Endothelial cell of umbilical vein (primary cell): ENCODE measurements at regions not wholly inside any gene's neighbourhood (a gene's known extent, or its start where the extent isn't known, plus 50 kb on each side); places are given as distances from the start of the nearest gene placed in this dataset.

ENCODE experiments used
- POLR2AphosphoS5 ChIP-seq: IDR thresholded peaks from 2 replicates; pipeline ENCODE4 v1.6.1; 2012; ENCODE audit warnings: low read depth, mild to moderate bottlenecking, control low read depth, low read length, moderate library complexity; ENCODE audit not compliant: insufficient read depth
- TF ChIP-seq, protein P1 (sequence below), 2 donors: IDR thresholded peaks; 1 replicate in 1 of 2; 2 replicates in 1 of 2; pipeline ENCODE4 v1.5.1; 2011; ENCODE audit warnings: low read length in 2 of 2, mild to moderate bottlenecking in 2 of 2, moderate library complexity in 2 of 2, control low read depth in 1 of 2, inconsistent platforms in 1 of 2, low read depth in 1 of 2; ENCODE audit not compliant: insufficient read depth in 1 of 2; ENCODE audit errors: extremely low read depth in 1 of 2

DNA sequence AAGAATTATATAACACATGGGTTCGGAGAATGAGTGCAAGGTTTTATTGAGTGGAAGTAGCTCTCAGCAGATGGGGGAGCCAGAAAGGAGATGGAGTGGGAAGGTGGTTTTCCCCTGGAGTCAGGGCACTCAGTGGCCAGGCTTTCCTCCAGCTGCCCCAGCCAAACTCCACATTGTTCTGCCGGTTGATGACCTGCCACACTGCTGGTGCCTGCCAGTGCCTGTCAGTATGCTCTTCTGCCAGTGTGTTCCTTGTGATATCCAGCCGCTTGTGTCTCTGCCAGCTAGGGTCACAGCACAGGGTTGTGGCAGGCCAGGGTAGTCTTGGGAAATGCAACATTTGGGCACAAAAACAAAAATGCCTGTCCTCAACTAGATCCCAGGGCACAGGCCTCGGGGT is 604.8 kb upstream of the TECRL start:
- TF ChIP-seq POLR2AphosphoS5, result no peak
- TF ChIP-seq, protein P1, sequence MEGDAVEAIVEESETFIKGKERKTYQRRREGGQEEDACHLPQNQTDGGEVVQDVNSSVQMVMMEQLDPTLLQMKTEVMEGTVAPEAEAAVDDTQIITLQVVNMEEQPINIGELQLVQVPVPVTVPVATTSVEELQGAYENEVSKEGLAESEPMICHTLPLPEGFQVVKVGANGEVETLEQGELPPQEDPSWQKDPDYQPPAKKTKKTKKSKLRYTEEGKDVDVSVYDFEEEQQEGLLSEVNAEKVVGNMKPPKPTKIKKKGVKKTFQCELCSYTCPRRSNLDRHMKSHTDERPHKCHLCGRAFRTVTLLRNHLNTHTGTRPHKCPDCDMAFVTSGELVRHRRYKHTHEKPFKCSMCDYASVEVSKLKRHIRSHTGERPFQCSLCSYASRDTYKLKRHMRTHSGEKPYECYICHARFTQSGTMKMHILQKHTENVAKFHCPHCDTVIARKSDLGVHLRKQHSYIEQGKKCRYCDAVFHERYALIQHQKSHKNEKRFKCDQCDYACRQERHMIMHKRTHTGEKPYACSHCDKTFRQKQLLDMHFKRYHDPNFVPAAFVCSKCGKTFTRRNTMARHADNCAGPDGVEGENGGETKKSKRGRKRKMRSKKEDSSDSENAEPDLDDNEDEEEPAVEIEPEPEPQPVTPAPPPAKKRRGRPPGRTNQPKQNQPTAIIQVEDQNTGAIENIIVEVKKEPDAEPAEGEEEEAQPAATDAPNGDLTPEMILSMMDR (IDR thresholded peaks at IDR 0.05; ENCODE audit: extremely low read depth in 1 of 2, insufficient read depth in 1 of 2, low read depth in 1 of 2, low read length in 2 of 2), result no peak
